ENCODE measurements at regions not wholly inside any gene's neighbourhood (a gene's known extent, or its start where the extent isn't known, plus 50 kb on each side); places are given as distances from the start of the nearest gene placed in this dataset.

GRCh38 chr5:165185716-165186115 is 1680.3 kb downstream of the MAT2B start:
- Histone ChIP-seq H3K4me1 (ENCODE audit: control insufficient read depth, extremely low read depth, insufficient read depth, low read length) (no peaks in the 10 kb centered on the region), H3K9me1 (replicated peaks; ENCODE audit: control insufficient read depth, extremely low read depth, insufficient read depth, low read length) (no peaks in the 10 kb centered on the region), H3K79me2 (ENCODE audit: control insufficient read depth, insufficient read depth, low read length) (no peaks in the 10 kb centered on the region), H3K27me3 (ENCODE audit: control insufficient read depth in 2 of 2, insufficient read depth in 2 of 2, low read length in 2 of 2) (no peaks in the 10 kb centered on the region), H3K9me3 (replicated peaks; ENCODE audit: control insufficient read depth, insufficient read depth, low read length) (no peaks in the 10 kb centered on the region), H2AFZ (ENCODE audit: low read depth, low read length) (no peak overlapping the region), H4K20me1 (replicated peaks; ENCODE audit: control insufficient read depth, extremely low read depth, insufficient read depth, low read length) (no peaks in the 10 kb centered on the region), H3K9ac (replicated peaks; ENCODE audit: extremely low read depth, insufficient read depth, low read length) (no peak overlapping the region), H3K36me3 (ENCODE audit: control insufficient read depth in 2 of 2, extremely low read depth in 1 of 2, insufficient read depth in 2 of 2, low read length in 2 of 2) (no peaks in the 10 kb centered on the region), H3K4me3 (replicated peaks in 1 of 3; ENCODE audit: insufficient read depth in 1 of 3, low read depth in 1 of 3, low read length in 3 of 3) (no peak overlapping the region), H3K27ac (ENCODE audit: insufficient read depth, low read depth, low read length) (no peak overlapping the region), H3K4me2 (ENCODE audit: insufficient read depth, low read length) (no peak overlapping the region)
- FAIRE-seq (no peak), DNase-seq (ENCODE audit: low read depth, low spot score) (no peak)
- intact Hi-C loops (cut with micrococcal nuclease) = no loop called here
- TF ChIP-seq POLR2A (IDR thresholded peaks at IDR 0.05; ENCODE audit: low read depth, low read length) = no peak
- TF ChIP-seq, protein P1, sequence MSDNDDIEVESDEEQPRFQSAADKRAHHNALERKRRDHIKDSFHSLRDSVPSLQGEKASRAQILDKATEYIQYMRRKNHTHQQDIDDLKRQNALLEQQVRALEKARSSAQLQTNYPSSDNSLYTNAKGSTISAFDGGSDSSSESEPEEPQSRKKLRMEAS (IDR thresholded peaks at IDR 0.05; ENCODE audit: insufficient read depth, insufficient read length) = no peak
- no peak for TF ChIP-seq POLR2AphosphoS5 (IDR thresholded peaks at IDR 0.05; ENCODE audit: insufficient read depth, low read depth, low read length)
- dilution Hi-C loops (cut with MboI; ENCODE audit: extremely low pct_ligation_motif_present, low sequenced_read_pairs) = no loop called here
- POLR2A ChIA-PET = no interaction called here
- BruUV-seq (replicated peaks) = no TSS peak
- CTCF ChIA-PET = no interaction called here

DNA sequence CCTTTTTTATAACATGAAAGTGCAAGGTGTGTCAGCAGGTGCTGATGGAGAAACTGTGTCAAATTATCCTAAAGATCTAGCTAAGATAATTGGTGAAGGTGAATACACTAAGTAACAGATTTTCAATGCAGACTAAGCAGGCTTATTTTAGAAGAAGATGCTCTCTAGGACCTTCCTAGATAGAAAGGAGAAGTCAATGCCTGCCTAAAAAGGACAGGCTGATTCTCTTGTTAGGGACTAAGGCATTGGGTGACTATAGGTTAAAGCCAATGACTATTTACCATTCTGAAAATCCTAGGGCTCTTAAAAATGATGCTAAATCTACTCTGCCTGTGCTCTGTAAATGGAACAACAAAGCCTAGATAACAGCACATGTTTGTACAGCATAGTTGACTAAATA is 1682.4 kb downstream of the MAT2B start:
- no peak overlapping the region for H2AFZ ChIP-seq (ENCODE audit: low read depth, low read length)
- no peaks in the 10 kb centered on the region for H3K9me1 ChIP-seq (replicated peaks; ENCODE audit: control insufficient read depth, extremely low read depth, insufficient read depth, low read length)
- no peaks in the 10 kb centered on the region for H3K27me3 ChIP-seq (ENCODE audit: control insufficient read depth in 2 of 2, insufficient read depth in 2 of 2, low read length in 2 of 2)
- H3K4me3 ChIP-seq (replicated peaks in 1 of 3; ENCODE audit: insufficient read depth in 1 of 3, low read depth in 1 of 3, low read length in 3 of 3) = no peak overlapping the region
- H4K20me1 ChIP-seq (replicated peaks; ENCODE audit: control insufficient read depth, extremely low read depth, insufficient read depth, low read length) = no peaks in the 10 kb centered on the region
- H3K4me1 ChIP-seq (ENCODE audit: control insufficient read depth, extremely low read depth, insufficient read depth, low read length) = no peaks in the 10 kb centered on the region
- no peaks in the 10 kb centered on the region for H3K79me2 ChIP-seq (ENCODE audit: control insufficient read depth, insufficient read depth, low read length)
- intact Hi-C loops (cut with micrococcal nuclease) = no loop called here
- no peak for TF ChIP-seq FOS (IDR thresholded peaks at IDR 0.05; ENCODE audit: borderline replicate concordance, insufficient read depth, low read length)
- TF ChIP-seq EZH2 (IDR thresholded peaks at IDR 0.05; ENCODE audit: borderline replicate concordance, low read depth, low read length, severe bottlenecking) = no peak
- H3K27ac ChIP-seq (ENCODE audit: insufficient read depth, low read depth, low read length) = no peak overlapping the region
- BruUV-seq (replicated peaks) = no TSS peak
- H3K9me3 ChIP-seq (replicated peaks; ENCODE audit: control insufficient read depth, insufficient read depth, low read length) = no peaks in the 10 kb centered on the region
- DNase-seq (ENCODE audit: low read depth, low spot score) (no peak), FAIRE-seq (no peak)
- ChIA-PET POLR2A (no interaction called here), CTCF (no interaction called here)
- H3K9ac ChIP-seq (replicated peaks; ENCODE audit: extremely low read depth, insufficient read depth, low read length) = no peak overlapping the region
- no peaks in the 10 kb centered on the region for H3K36me3 ChIP-seq (ENCODE audit: control insufficient read depth in 2 of 2, extremely low read depth in 1 of 2, insufficient read depth in 2 of 2, low read length in 2 of 2)
- H3K4me2 ChIP-seq (ENCODE audit: insufficient read depth, low read length) = no peak overlapping the region
- dilution Hi-C loops (cut with MboI; ENCODE audit: extremely low pct_ligation_motif_present, low sequenced_read_pairs) = no loop called here

Data from endothelial cell of umbilical vein (primary cell).